Natural killer cell (primary cell): ENCODE measurements at regions not wholly inside any gene's neighbourhood (a gene's known extent, or its start where the extent isn't known, plus 50 kb on each side); places are given as distances from the start of the nearest gene placed in this dataset.

ENCODE experiments used
- ATAC-seq, 3 donors: fragments of 150-1000 bp in 2 of 3; fragments of 200-7000 bp in 1 of 3; cut with Tn5 transposase; 1 replicate in 1 of 3; 2 replicates in 2 of 3; pipeline ENCODE4 v1.10.0; 2021; ENCODE audit warnings: mild to moderate bottlenecking in 2 of 3, moderate library complexity in 2 of 3
- DNase-seq, 2 donors: peaks; one replicate each; pipeline versions ENCODE4 v3.0.0 to v3.0.0-alpha.2; 2013 to 2021; ENCODE audit warnings: mixed read lengths in 1 of 2
- H3K27ac ChIP-seq: one replicate; pipeline ENCODE4 v1.5.1; 2013; ENCODE audit warnings: mild to moderate bottlenecking, low read length
- H3K27me3 ChIP-seq: one replicate; pipeline ENCODE4 v1.6.1; 2013; ENCODE audit warnings: low read length; ENCODE audit not compliant: control insufficient read depth, insufficient read depth
- H3K36me3 ChIP-seq: one replicate; pipeline ENCODE4 v1.6.1; 2013; ENCODE audit warnings: low read length; ENCODE audit not compliant: control insufficient read depth, insufficient read depth
- H3K4me1 ChIP-seq: one replicate; pipeline ENCODE4 v1.6.1; 2013; ENCODE audit warnings: low read length; ENCODE audit not compliant: control insufficient read depth, insufficient read depth
- H3K4me3 ChIP-seq: one replicate; pipeline ENCODE4 v1.5.1; 2013; ENCODE audit warnings: low read length
- H3K9me3 ChIP-seq: one replicate; pipeline ENCODE4 v1.6.1; 2013; ENCODE audit warnings: low read length; ENCODE audit not compliant: control insufficient read depth, insufficient read depth
- H3K27ac Mint-ChIP-seq, 2 donors: one replicate each; pipeline ENCODE4 v1.8.0; 2022; ENCODE audit warnings: mild to moderate bottlenecking in 2 of 2, mixed read lengths in 2 of 2, moderate library complexity in 1 of 2
- H3K27me3 Mint-ChIP-seq, 2 donors: one replicate each; pipeline ENCODE4 v1.8.0; 2022; ENCODE audit warnings: low read depth in 2 of 2, mixed read lengths in 2 of 2
- H3K36me3 Mint-ChIP-seq: one replicate; pipeline ENCODE4 v1.8.0; 2022; ENCODE audit warnings: mixed read lengths
- H3K4me1 Mint-ChIP-seq, 2 donors: one replicate each; pipeline ENCODE4 v1.8.0; 2022; ENCODE audit warnings: mixed read lengths in 2 of 2
- H3K4me3 Mint-ChIP-seq: one replicate; pipeline ENCODE4 v1.8.0; 2022; ENCODE audit warnings: mild to moderate bottlenecking, moderate library complexity, mixed read lengths
- H3K9me3 Mint-ChIP-seq, 2 donors: one replicate each; pipeline ENCODE4 v1.8.0; 2022; ENCODE audit warnings: mixed read lengths in 2 of 2
- WGBS: methylation state at CpG from one replicate; pipeline ENCODE4 v1.1.7; 2013; ENCODE audit warnings: missing lambda C conversion rate; ENCODE audit not compliant: insufficient coverage; 5-methylcytosine and 5-hydroxymethylcytosine counted together
- intact Hi-C: fragments of 100-400 bp; cut with micrococcal nuclease; formaldehyde crosslinking; loops from one replicate; pipeline ENCODE4 v1.14.2; 2022
- TF ChIP-seq, protein P1 (sequence below): fragments of 200-600 bp; IDR thresholded peaks from one replicate; pipeline ENCODE4 v1.8.0; 2022; ENCODE audit warnings: antibody characterized with exemption

- H3K27me3 Mint-ChIP-seq = peaks cover 23 to 46% of the 10 kb centered on the region in 2 donors
Observed at GRCh38 chr11:134780486-134781147, 368.6 kb upstream of the B3GAT1 start.

GRCh38 chr11:134779179-134779578, 367.1 kb upstream of the B3GAT1 start:
- peaks cover 7% of the 10 kb centered on the region for H3K27me3 ChIP-seq
- H3K27ac ChIP-seq = no peak overlapping the region
- TF ChIP-seq, protein P1, sequence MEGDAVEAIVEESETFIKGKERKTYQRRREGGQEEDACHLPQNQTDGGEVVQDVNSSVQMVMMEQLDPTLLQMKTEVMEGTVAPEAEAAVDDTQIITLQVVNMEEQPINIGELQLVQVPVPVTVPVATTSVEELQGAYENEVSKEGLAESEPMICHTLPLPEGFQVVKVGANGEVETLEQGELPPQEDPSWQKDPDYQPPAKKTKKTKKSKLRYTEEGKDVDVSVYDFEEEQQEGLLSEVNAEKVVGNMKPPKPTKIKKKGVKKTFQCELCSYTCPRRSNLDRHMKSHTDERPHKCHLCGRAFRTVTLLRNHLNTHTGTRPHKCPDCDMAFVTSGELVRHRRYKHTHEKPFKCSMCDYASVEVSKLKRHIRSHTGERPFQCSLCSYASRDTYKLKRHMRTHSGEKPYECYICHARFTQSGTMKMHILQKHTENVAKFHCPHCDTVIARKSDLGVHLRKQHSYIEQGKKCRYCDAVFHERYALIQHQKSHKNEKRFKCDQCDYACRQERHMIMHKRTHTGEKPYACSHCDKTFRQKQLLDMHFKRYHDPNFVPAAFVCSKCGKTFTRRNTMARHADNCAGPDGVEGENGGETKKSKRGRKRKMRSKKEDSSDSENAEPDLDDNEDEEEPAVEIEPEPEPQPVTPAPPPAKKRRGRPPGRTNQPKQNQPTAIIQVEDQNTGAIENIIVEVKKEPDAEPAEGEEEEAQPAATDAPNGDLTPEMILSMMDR = no peak
- H3K27ac Mint-ChIP-seq = no peak overlapping the region
- intact Hi-C loops = no loop called here
- no peaks in the 10 kb centered on the region for H3K9me3 Mint-ChIP-seq
- H3K4me3 Mint-ChIP-seq = no peak overlapping the region
- H3K4me3 ChIP-seq = no peak overlapping the region
- H3K36me3 Mint-ChIP-seq = no peaks in the 10 kb centered on the region
- H3K9me3 ChIP-seq = no peaks in the 10 kb centered on the region
- no peak for DNase-seq
- H3K4me1 Mint-ChIP-seq = no peaks in the 10 kb centered on the region
- ATAC-seq = no peak
- WGBS = 89% methylated on average over 3 of the region's 4 CpGs
- H3K4me1 ChIP-seq = no peaks in the 10 kb centered on the region
- H3K27me3 Mint-ChIP-seq = peaks cover 28 to 46% of the 10 kb centered on the region in 2 donors
- H3K36me3 ChIP-seq = no peaks in the 10 kb centered on the region

More at GRCh38 chr11:134780486-134781147, 368.6 kb upstream of the B3GAT1 start:
- Histone ChIP-seq H3K27me3 (peaks cover 7% of the 10 kb centered on the region), H3K9me3 (no peaks in the 10 kb centered on the region), H3K4me1 (no peaks in the 10 kb centered on the region), H3K27ac (no peak overlapping the region), H3K4me3 (no peak overlapping the region), H3K36me3 (no peaks in the 10 kb centered on the region)
- DNase-seq (no peak), ATAC-seq (no peak)
- WGBS = 76% methylated on average over 4 of the region's 4 CpGs
- intact Hi-C loops = no loop called here
- Mint-ChIP-seq H3K27ac (no peak overlapping the region), H3K4me1 (no peaks in the 10 kb centered on the region), H3K9me3 (no peaks in the 10 kb centered on the region), H3K4me3 (no peak overlapping the region), H3K36me3 (no peaks in the 10 kb centered on the region)
- TF ChIP-seq, protein P1 = no peak

DNA sequence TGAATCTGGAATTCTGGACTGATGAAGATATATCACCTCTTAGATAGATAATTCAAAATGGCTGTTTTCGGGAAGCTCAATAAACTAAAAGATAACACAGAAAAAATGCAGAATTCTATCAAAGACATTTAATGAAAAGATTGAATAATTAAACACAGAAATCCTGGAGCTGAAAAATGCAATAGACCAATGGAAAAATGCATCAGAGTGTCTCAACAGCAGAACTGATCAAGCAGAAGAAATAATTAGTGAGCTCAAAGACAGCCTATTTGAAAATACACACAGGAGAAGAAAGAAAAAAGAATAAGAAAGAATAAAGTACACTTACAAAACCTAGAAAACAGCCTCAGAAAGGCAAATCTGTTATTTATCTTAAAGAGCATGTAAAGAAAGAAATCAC, 356.4 kb upstream of the B3GAT1 start:
- Histone ChIP-seq H3K4me3 (no peak overlapping the region), H3K27ac (no peak overlapping the region), H3K36me3 (no peaks in the 10 kb centered on the region), H3K9me3 (peaks cover 6% of the 10 kb centered on the region), H3K4me1 (no peaks in the 10 kb centered on the region), H3K27me3 (no peaks in the 10 kb centered on the region)
- peaks cover 11 to 14% of the 10 kb centered on the region in 2 donors for H3K9me3 Mint-ChIP-seq
- H3K4me1 Mint-ChIP-seq = no peaks in the 10 kb centered on the region
- whole genome bisulfite sequencing = no CpG with 5 or more reads among the region's 1 CpG
- ATAC-seq = no peak
- TF ChIP-seq, protein P1 = no peak
- no peak overlapping the region for H3K27ac Mint-ChIP-seq
- no peak overlapping the region for H3K4me3 Mint-ChIP-seq
- peaks cover 10% of the 10 kb centered on the region for H3K36me3 Mint-ChIP-seq
- intact Hi-C loops = no loop called here
- DNase-seq = no peak
- peaks cover 9 to 27% of the 10 kb centered on the region in 2 donors for H3K27me3 Mint-ChIP-seq

DNA sequence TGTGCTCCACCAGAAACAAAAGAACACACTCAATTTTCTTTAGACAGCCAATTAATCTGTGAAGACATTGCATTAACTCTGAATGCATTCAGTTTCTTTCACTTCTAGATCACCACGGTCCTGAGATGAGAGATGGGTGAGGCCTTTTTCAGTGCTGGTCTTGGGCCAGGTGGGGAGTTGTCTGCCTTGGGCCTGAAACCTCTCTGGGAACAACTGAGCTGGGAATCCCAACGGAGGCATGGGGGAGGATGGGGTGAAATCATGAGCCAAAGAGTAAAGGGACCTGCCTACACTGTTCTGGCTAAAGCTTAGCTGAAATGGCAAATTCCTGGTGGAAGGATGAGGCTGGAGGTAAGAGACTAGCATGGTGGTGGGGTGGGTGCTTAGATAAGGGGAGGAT, 353.5 kb upstream of the B3GAT1 start:
- no peak for ATAC-seq
- H3K9me3 ChIP-seq = peaks cover 6% of the 10 kb centered on the region
- H3K4me3 ChIP-seq = no peak overlapping the region
- TF ChIP-seq, protein P1 = no peak
- WGBS = 82% methylated on average over 2 of the region's 2 CpGs
- Mint-ChIP-seq H3K9me3 (peaks cover 7 to 11% of the 10 kb centered on the region in 2 donors), H3K4me1 (no peaks in the 10 kb centered on the region), H3K4me3 (no peak overlapping the region), H3K27ac (no peak overlapping the region), H3K27me3 (peaks cover 9 to 27% of the 10 kb centered on the region in 2 donors), H3K36me3 (peaks cover 10% of the 10 kb centered on the region)
- no peaks in the 10 kb centered on the region for H3K27me3 ChIP-seq
- no peaks in the 10 kb centered on the region for H3K36me3 ChIP-seq
- no peaks in the 10 kb centered on the region for H3K4me1 ChIP-seq
- intact Hi-C loops = no loop called here
- H3K27ac ChIP-seq = no peak overlapping the region
- no peak for DNase-seq
